Anterior cingulate cortex (tissue), 58 donors: ENCODE measurements at regions not wholly inside any gene's neighbourhood (a gene's known extent, or its start where the extent isn't known, plus 50 kb on each side); places are given as distances from the start of the nearest gene placed in this dataset.
A peak's percentile ranks its signal among the peaks of the same experiment; 100 is the strongest.

Source experiments
- DNase-seq, 58 donors: peaks; one replicate each; lab custom pipeline; 2025; lab: John Stamatoyannopoulos, UW

DNA sequence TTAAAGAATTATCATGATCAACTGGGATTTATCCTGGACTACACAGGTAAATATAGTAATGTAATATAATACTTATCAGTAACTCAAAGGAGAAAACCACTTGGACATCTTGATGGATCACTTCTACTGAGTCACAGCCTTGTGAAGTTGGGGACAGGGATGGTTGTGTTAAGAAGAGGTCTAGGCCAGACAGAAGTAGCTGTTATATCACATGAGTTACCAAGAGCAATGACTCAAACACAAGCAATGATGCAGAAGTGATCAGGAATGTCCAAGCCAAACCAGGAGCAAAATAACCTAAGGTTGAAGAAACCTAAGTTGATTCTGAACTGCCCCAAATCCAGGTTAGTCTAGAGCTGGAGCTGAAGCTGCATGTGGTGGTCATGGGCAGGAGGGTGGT, 424.5 kb upstream of the DAB1 start:
- DNase-seq: no peak

- peak in 2 of 58 donors; percentile 2 to 18 for DNase-seq
These were observed 421.2 kb upstream of the DAB1 start for GRCh38 chr1:57845041-57845440.

DNA sequence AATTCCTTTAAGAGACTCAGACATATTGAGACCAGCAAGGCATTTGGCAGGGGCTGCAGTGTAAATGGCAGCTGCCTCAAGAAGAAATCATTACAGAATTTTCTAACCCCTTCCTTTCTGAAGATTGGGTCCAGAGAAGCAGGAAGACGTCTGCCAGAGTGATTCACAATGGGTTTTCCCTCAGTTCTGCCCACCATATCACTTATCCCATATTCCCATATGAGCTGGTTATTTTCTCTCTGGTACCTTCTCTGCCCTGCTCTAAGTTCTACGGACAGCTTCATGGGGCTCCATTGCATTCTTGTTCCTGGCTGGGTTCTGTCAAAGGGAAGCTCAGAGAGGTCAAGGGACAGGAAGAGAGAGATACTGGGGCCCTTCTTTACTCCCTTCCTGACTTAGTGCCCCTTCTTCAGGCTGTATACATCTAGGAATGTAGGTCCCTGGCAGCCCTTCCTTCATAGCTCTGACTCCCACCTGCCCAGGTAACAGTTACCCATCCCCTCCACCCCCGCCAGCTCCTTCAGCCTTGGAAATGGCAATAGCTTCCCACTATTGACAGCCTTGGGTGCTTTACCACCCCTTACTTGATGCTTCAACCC, 420.6 kb upstream of the DAB1 start:
- DNase-seq: no peak

GRCh38 chr1:57843760-57844159, 419.9 kb upstream of the DAB1 start:
- no peak for DNase-seq

GRCh38 chr1:57839526-57839925, 415.7 kb upstream of the DAB1 start:
- no peak for DNase-seq

GRCh38 chr1:57839067-57839466, 415.2 kb upstream of the DAB1 start:
- no peak for DNase-seq

- no peak for DNase-seq
These were observed 411.8 kb upstream of the DAB1 start for GRCh38 chr1:57835620-57836019.

- no peak for DNase-seq
These were observed 409.4 kb upstream of the DAB1 start for GRCh38 chr1:57833296-57833695.

- no peak for DNase-seq
These were observed 408.8 kb upstream of the DAB1 start for GRCh38 chr1:57832612-57833011.

GRCh38 chr1:57831624-57832023, 407.8 kb upstream of the DAB1 start:
- DNase-seq: no peak

DNA sequence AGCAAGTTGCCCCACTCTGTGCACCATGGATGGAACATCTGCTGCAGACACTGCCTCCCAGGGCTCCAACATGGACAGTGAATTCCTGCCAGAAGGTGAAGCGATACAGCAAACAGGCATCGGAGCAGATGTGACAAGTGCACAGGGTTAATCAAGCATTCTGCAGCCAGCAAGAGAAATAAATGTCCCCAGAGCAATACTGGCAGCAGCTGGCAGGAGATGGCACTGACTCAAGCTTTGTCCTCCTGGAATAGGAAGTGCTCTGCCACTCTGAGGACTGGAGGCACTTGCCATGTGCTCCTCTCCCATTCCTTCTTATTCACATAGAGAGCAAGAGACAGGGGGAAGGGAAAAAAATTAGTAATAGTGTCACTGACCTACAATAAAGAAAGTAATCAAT, 402.7 kb upstream of the DAB1 start:
- DNase-seq: peak in 3 of 58 donors; percentile 2

DNA sequence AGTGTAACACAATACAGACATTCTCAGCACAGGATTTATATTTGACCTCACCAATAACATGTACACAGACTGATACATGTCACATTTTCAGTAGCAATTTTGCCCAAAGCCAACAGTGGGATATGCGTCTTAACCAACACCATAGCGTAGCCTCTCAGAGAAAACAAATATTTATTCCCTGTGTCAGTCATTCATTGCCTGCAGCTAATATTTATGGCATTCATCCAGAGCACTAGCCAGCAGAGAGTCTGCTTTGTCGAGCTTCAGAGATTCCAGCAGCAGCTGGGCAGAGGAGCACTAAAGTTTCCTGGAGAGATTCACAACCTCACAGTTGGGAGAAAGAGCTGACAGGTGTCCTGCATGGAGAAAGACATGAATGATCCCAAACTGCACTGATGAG, 400.7 kb upstream of the DAB1 start:
- DNase-seq: no peak

GRCh38 chr1:57820356-57821095, 396.7 kb upstream of the DAB1 start:
- DNase-seq: no peak

- DNase-seq: no peak
These were observed 396.0 kb upstream of the DAB1 start for GRCh38 chr1:57819893-57820292.

DNA sequence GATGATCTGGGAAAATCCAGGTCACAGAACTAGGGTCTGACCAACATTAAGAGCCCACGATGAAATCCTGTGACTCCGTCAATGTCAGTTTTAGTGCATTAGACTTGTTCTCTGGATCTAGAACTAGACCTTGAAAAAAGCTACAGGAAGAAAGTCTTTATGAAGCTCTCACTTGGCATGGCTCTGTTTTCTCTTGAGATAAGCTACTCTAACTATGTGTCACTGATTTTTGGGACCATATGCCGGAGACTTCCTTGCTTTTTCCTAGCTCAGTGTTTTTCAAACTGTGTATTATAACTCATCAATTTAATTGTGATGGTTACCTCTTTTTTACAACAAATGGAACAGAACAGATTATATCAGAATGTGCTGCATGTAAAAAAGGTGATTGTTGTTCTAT, 379.7 kb upstream of the DAB1 start:
- no peak for DNase-seq

DNA sequence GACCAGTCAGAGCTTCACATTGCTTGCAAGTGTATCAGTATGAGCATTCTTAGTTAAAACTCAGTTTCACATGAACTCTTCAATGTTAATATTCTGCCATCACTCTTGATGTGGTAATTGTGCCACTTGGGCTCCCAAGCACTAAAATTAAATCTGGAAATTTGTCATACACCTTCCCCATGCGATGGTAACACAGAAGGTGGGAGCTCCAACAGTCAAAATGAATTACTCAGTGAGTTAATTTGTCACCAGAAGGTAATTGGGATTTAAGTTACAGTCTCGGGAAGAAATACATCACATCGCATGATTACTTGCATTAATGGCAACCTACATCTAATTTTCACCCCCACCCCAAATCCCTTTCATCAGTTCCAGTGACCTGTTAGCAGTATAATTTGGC, 376.5 kb upstream of the DAB1 start:
- no peak for DNase-seq

GRCh38 chr1:57799490-57800115, 375.7 kb upstream of the DAB1 start:
- DNase-seq: no peak

DNA sequence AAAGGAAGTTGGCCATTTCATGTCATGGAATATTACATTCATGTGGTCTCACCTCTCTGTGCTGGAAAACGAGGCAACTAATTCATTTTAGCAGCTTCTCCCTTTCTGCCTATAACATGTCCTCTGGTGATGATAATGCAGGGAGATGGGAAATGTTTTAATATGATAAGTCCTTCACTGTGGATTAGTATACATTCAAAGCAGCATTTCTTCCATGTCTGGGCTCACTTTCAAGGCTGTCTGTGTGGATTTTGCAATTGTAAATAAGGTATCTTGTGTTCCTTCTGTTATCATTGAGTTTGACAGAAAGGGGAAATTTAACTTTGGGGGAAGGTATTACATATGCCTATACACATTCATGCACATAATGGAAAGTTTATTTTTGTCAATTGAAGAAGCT, 374.7 kb upstream of the DAB1 start:
- DNase-seq: no peak

GRCh38 chr1:57797084-57797483, 373.2 kb upstream of the DAB1 start:
- DNase-seq: no peak

DNA sequence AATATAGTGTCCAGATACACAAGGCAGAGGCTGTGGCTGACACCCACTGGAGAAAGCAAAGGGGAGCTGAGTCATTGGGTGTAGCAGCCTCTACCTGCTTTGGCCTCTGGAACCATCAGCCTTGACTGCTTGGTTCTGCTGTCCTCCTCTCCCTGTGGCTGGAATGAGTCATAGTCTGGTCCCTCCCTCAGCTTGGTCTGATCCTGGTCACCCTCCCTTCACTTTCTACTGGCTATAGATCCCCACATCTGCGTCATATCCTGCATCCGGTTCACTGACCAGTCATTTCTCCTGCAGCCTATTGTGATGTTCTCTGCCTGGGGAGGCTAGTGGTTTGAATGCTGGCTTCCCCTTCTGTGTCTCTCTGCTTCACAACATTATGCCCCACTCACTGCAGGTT, 372.8 kb upstream of the DAB1 start:
- DNase-seq: no peak

GRCh38 chr1:57795886-57796285, 372.0 kb upstream of the DAB1 start:
- DNase-seq: no peak

DNA sequence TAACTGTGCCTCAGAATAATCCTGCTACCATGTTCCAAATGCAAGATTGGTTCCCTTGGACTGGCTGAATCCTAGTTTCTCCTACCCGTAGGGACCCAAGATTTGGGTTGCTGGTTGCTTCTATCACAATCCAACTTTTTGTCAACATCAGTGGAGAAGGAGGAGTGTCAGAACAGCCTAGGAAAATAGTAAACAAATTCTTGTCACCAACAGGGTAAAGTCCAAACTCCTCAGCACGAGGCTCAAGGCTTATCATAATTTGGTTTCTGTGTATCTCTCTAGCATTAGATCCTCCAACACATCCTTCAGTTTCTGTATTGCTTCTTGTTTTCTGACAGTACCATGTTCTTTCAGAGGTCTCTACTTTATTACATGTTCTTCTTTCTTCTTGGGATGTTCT, 370.2 kb upstream of the DAB1 start:
- no peak for DNase-seq
